Esophagus muscularis mucosa (tissue), 3 donors: ENCODE measurements at regions not wholly inside any gene's neighbourhood (a gene's known extent, or its start where the extent isn't known, plus 50 kb on each side); places are given as distances from the start of the nearest gene placed in this dataset.

Experiments
- POLR2A ChIP-seq: fragments of 450-650 bp; IDR thresholded peaks from one replicate; pipeline ENCODE4 v1.6.1; 2017; ENCODE audit warnings: antibody characterized with exemption, moderate library complexity, mild to moderate bottlenecking, low read depth
- POLR2AphosphoS5 ChIP-seq, 2 donors: sonication (generic); formaldehyde crosslinking; IDR thresholded peaks; one replicate each; pipeline ENCODE4 v1.6.1; 2017; ENCODE audit warnings: antibody characterized with exemption in 2 of 2
- TF ChIP-seq, protein P1 (sequence below), 3 experiments: fragments of 200-600 bp in 2 of 3; fragments of 450-650 bp in 1 of 3; sonication (generic) in 2 of 3; IDR thresholded peaks; one replicate each; pipeline ENCODE4 v1.5.1; 2017 to 2019; ENCODE audit warnings: antibody characterized with exemption in 3 of 3, mild to moderate bottlenecking in 2 of 3, moderate library complexity in 1 of 3

GRCh38 chr16:5616841-5617240 lies 519.2 kb upstream of the EEF2KMT start:
- TF ChIP-seq, protein P1, sequence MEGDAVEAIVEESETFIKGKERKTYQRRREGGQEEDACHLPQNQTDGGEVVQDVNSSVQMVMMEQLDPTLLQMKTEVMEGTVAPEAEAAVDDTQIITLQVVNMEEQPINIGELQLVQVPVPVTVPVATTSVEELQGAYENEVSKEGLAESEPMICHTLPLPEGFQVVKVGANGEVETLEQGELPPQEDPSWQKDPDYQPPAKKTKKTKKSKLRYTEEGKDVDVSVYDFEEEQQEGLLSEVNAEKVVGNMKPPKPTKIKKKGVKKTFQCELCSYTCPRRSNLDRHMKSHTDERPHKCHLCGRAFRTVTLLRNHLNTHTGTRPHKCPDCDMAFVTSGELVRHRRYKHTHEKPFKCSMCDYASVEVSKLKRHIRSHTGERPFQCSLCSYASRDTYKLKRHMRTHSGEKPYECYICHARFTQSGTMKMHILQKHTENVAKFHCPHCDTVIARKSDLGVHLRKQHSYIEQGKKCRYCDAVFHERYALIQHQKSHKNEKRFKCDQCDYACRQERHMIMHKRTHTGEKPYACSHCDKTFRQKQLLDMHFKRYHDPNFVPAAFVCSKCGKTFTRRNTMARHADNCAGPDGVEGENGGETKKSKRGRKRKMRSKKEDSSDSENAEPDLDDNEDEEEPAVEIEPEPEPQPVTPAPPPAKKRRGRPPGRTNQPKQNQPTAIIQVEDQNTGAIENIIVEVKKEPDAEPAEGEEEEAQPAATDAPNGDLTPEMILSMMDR (IDR thresholded peaks at IDR 0.05): no peak
- TF ChIP-seq POLR2A (no peak), POLR2AphosphoS5 (IDR thresholded peaks at IDR 0.05) (no peak)
